GM18873 (cell line): ENCODE measurements at regions not wholly inside any gene's neighbourhood (a gene's known extent, or its start where the extent isn't known, plus 50 kb on each side); places are given as distances from the start of the nearest gene placed in this dataset.

Experiments used
- ATAC-seq: cut with Tn5 transposase; IDR thresholded peaks from one replicate; pipeline ENCODE4 v1.9.1; 2021; ENCODE audit warnings: mild to moderate bottlenecking, moderate library complexity, moderate number of reproducible peaks; ENCODE audit not compliant: unreplicated experiment, low FRiP score

GRCh38 chr5:124665035-124665434 lies 81.4 kb downstream of the ZNF608 start:
- ATAC-seq: no peak

GRCh38 chr5:124664287-124664686 lies 82.2 kb downstream of the ZNF608 start:
- ATAC-seq: no peak

DNA sequence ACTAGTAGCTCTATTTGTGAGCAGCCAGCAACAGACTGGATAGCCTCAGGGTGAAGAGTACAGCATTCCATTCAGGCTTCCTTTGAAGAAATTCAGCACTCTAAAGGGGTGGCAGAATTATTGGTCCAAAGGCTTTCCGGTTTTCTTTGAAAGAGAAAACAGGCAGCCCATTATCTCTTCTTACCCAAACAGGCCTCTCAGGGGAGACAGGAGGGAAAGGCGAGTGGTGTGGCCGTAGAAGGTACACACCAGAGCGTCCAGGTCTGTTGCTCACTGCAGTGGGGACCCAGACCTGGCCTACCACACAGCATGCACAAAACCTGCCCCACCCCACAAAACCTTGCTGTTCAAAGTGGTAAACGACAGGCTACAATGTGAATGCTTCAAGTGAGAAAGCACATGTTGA lies 83.3 kb downstream of the ZNF608 start:
- no peak for ATAC-seq

DNA sequence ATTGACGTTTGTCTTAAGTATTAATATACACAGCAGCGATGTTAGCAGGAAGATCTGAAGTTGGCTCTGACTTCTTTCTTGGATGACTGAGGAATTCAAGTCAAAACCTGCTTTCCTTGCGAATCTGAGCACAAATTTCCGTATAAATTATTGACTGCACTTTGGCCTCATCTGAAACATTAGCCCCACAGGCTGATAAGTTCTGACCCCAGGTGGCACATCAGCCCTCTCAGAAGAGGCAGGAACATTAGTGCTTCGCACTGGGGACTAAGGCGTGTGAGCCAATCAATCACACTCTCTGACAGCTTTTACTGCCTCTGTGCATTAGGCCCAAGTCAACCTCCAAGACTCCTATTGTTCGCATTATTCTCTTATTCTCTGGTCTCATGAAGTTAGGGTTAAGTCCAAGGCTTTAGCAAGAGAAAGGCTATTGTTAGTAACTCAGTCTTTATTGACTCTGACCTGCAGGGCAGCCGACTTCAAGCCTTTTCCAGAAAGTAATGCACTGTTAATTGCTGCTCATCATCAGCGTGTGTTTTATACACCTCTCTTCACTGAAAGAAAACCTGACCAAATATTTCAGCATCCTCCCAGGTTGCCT lies 84.2 kb downstream of the ZNF608 start:
- ATAC-seq: no peak

- peak; percentile 68 for ATAC-seq
These were observed 84.9 kb downstream of the ZNF608 start for GRCh38 chr5:124661317-124662141.

- no peak for ATAC-seq
These were observed 86.0 kb downstream of the ZNF608 start for GRCh38 chr5:124660229-124661093.

DNA sequence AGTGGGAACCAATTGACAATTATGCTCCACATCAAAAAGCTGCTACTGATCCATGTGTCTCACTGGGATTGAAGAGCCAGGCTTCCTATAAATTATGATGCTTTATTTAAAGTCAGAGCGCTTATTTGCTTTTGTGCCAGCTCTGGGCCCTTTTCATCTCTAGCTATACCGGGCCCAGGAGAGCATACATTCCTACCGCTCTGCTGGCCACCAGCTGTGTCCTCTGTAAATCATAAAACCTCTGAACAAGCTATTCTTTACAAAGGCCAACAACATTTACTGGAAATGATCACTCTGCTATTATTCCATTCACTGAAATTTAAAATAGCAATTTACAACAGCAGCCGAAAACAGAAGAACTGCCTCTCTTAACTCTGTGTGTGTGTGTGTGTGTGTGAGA lies 86.6 kb downstream of the ZNF608 start:
- ATAC-seq: no peak

- no peak for ATAC-seq
These were observed 87.4 kb downstream of the ZNF608 start for GRCh38 chr5:124658867-124659557.

DNA sequence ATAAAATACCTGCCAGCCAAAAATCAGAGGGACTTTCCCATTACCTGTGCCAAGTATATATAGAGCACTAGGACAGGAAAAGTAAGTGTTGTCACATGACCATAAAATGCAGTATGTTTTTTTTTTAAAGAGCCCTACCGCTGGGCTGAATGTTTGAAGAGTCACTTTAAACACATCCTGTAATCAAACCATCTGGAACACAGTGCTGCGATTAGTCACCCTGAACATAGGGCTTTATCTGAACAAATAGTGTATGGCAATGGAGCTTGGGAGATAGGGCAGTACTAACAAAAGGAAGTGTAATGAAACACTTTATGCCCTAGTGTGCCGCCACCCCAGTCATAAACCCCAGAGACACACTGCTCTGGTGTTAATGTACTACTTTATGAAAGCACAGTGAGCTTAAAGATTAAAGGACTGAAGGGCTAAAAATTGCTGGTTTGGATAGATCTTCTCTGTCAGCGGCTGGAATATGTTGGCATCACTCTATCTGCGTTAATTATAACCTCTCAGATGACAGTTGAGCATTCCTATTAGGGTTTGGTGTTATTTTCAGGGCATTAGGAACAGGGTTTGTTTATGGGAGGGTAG lies 90.4 kb downstream of the ZNF608 start:
- ATAC-seq: peak; percentile 31

DNA sequence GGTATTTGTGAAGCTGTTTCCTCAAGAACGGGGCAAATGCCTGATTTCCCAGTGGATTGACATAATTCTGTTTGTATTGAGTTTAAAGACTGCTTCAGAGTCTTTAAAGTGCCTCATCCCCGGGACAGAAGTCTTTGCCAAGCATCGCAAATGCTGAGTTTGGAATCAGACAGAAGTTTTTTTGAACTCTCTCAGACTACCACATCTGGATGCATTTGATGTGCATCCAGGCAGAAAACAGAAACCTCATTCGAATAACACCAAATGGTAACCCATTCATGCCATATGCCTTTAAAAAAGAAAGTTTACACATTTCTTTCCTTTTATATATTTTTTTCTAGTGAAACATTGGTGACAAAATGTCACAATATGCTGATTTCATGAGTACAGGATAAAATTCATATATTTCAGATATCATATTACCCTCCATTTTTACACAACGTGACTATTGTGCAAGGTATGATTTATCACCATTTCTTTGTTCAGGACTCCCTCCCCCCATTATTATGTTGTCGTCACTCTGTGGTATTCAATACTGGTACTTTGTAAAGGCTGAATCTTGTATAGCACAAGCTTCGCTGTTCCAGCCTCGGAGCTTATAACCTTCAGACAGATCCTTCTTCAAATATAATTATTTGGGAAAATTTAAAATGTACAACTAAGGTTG lies 91.1 kb downstream of the ZNF608 start:
- no peak for ATAC-seq

GRCh38 chr5:124654418-124654817 lies 92.0 kb downstream of the ZNF608 start:
- no peak for ATAC-seq

GRCh38 chr5:124653666-124654065 lies 92.8 kb downstream of the ZNF608 start:
- no peak for ATAC-seq

DNA sequence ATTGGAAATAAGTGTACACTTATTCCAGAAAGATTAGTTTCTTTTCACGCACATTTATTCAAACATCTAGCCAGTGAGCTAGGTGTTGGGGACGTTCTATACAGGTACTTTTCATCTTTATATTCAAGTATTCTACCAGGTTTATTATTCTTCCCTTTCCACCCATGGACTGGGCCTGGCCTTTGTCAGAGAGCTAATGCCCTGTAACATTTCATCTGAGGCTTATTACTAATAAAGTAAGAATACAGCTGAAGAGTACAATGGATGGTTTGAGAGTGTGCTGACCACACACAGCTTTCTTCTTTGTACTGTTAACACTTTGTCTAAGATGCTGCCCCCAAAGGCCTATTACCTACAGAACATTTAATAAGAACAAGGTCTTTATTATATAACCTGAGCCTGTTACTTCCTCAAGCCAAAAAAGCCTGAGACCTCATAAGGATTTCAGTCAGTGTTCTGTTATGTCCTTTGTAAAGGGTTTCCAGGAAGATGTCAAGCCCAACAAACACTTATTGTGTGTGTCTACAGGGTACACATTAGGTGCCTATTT lies 93.5 kb downstream of the ZNF608 start:
- no peak for ATAC-seq

DNA sequence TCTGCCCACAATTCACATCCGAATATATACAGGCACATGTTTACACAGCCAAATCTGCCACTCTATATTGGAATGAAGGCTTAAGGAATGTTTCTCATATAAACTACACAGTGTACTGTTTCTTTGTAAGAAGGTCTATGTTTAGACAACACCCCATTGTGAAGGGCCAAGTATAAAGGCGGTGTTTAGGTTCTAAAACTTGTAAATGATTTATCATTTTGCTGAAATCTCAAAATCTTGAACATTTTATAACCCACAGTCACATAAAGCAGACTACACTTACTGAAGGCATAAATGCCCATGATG lies 94.0 kb downstream of the ZNF608 start:
- no peak for ATAC-seq

DNA sequence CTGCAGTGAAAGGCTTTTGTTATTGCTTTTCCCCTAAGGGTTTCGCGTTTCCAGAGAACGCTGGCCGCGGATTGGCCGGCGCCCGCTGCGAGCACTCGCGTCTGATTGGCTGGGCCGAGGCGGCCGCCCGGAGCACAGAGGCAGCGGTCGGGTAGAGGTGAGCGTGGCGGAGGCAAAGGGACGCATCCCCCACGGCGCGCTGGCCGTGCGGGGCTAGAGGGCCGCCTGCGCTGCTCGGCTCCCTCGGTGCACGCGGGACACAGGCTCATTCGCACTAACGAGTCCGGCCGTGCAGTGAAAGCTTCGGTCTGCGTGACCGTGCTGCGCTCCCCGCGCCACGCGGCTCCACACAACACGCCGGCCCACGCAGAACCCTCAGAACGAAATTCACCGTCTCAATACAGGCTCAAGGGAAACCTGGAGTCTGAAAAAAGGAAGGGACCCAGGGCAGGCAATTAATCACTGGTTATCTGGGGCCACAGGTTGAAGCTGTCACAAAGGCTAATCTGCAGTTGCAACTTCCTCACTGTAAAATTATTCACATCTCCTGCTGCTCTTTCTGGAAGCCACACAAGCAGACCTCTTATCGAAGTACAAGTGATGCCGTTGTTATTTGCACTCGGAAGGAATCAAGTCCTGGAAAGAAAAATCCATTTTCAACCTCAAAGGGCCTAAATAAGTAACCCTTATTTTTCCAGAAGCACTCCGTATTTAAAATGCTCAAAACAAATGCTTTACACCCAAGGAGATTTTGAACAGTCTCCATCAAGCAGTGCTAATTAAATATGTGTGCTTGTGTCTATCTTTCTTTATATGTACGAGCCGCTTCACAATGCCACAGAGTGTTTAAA lies 94.6 kb downstream of the ZNF608 start:
- peak; percentile 25 for ATAC-seq

GRCh38 chr5:124650951-124651662 lies 95.3 kb downstream of the ZNF608 start:
- no peak for ATAC-seq

- ATAC-seq: peak; percentile 60
These were observed 96.3 kb downstream of the ZNF608 start for GRCh38 chr5:124650147-124650561.
